ENCODE measurements at regions not wholly inside any gene's neighbourhood (a gene's known extent, or its start where the extent isn't known, plus 50 kb on each side); places are given as distances from the start of the nearest gene placed in this dataset.

DNA sequence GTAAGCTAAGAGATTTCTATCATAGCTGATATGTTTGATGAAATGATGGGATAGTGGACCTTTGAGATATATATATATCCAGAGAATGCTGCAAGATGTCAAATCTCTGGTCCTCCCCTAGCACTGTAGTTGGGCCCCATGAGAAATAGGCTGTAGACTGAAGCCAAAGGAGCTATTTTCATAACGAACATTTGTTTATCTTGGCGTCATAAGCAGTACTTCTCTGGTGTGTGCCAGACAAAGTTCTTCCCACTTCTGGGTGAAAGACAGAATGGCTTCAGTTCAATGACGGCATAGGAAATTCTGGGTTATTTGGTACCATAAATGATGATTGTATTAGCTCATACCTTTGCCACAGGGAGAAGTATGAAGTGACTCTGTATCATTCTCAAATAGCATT is 534.3 kb downstream of the SOX5 start:
- H3K4me3 Mint-ChIP-seq = no peak overlapping the region
- H3K9me3 Mint-ChIP-seq (ENCODE audit: insufficient read depth) = no peaks in the 10 kb centered on the region
- H3K4me3 ChIP-seq (ENCODE audit: control extremely low read depth in 1 of 5, extremely low read depth in 1 of 5, insufficient read depth in 1 of 5, low read depth in 2 of 5, low read length in 4 of 5) = no peak overlapping the region
- no peak overlapping the region for H2AFZ ChIP-seq (ENCODE audit: insufficient read depth, low read depth, low read length, poor library complexity, severe bottlenecking)
- ATAC-seq (ENCODE audit: low read depth) (no peak), DNase-seq (no peak)
- no peaks in the 10 kb centered on the region for H3K36me3 ChIP-seq (replicated peaks in 1 of 2; ENCODE audit: control extremely low read depth in 1 of 2, control insufficient read depth in 1 of 2, extremely low read depth in 1 of 2, insufficient read depth in 2 of 2, low read length in 1 of 2)
- H4K20me1 ChIP-seq (ENCODE audit: control insufficient read depth, insufficient read depth, low read length, poor library complexity, severe bottlenecking) = no peaks in the 10 kb centered on the region
- H3K27ac Mint-ChIP-seq = no peak overlapping the region
- POLR2A ChIA-PET = no interaction called here
- no peaks in the 10 kb centered on the region for H3K27me3 Mint-ChIP-seq
- no peak for TF ChIP-seq EZH2 (IDR thresholded peaks at IDR 0.05; ENCODE audit: borderline replicate concordance, insufficient read depth, low read depth, low read length, poor library complexity, severe bottlenecking)
- TF ChIP-seq, protein P1, sequence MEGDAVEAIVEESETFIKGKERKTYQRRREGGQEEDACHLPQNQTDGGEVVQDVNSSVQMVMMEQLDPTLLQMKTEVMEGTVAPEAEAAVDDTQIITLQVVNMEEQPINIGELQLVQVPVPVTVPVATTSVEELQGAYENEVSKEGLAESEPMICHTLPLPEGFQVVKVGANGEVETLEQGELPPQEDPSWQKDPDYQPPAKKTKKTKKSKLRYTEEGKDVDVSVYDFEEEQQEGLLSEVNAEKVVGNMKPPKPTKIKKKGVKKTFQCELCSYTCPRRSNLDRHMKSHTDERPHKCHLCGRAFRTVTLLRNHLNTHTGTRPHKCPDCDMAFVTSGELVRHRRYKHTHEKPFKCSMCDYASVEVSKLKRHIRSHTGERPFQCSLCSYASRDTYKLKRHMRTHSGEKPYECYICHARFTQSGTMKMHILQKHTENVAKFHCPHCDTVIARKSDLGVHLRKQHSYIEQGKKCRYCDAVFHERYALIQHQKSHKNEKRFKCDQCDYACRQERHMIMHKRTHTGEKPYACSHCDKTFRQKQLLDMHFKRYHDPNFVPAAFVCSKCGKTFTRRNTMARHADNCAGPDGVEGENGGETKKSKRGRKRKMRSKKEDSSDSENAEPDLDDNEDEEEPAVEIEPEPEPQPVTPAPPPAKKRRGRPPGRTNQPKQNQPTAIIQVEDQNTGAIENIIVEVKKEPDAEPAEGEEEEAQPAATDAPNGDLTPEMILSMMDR (IDR thresholded peaks at IDR 0.05) = no peak
- intact Hi-C loops (cut with micrococcal nuclease) = no loop called here
- CTCF ChIA-PET = no interaction called here
- WGBS (ENCODE audit: insufficient coverage) = 95% methylated on average over 3 of the region's 3 CpGs
- H3K27ac ChIP-seq (ENCODE audit: low read length in 2 of 2) = no peak overlapping the region
- H3K27me3 ChIP-seq (replicated peaks in 1 of 4; ENCODE audit: control extremely low read depth in 1 of 4, control insufficient read depth in 3 of 4, insufficient read depth in 4 of 4, low read length in 3 of 4) = no peaks in the 10 kb centered on the region
- no peaks in the 10 kb centered on the region for H3K9me3 ChIP-seq (ENCODE audit: control extremely low read depth in 1 of 3, control insufficient read depth in 2 of 3, insufficient read depth in 1 of 3, low read length in 2 of 3)
- H3K4me2 ChIP-seq (replicated peaks; ENCODE audit: low read depth, low read length, poor library complexity, severe bottlenecking) = no peak overlapping the region
- H3K79me2 ChIP-seq (ENCODE audit: control insufficient read depth, insufficient read depth, low read length) = no peaks in the 10 kb centered on the region
- no peaks in the 10 kb centered on the region for H3K4me1 Mint-ChIP-seq
- no peaks in the 10 kb centered on the region for H3K4me1 ChIP-seq (ENCODE audit: control insufficient read depth in 2 of 2, insufficient read depth in 2 of 2, low read length in 2 of 2)
- no peak overlapping the region for H3K9ac ChIP-seq (ENCODE audit: low read length)

DNA sequence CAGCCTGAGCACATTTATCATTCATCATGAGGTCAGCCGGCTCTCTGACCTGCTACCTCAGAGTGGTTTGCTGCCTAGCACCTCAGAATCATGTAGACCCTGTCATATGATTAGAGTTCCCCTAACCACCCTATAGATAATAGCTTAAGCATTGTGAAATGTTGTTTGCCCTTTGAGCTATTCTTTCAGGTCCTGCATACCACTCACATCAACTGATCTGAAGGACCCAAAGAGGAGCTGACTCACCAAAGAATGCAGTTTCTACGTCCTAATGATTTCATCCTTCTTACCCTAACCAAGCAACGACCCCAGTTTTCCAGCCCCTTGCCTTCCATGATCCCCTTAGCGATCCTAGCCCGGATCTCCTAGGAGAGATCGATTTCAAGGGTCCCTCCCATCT is 527.9 kb downstream of the SOX5 start:
- Histone ChIP-seq H3K4me2 (replicated peaks; ENCODE audit: low read depth, low read length, poor library complexity, severe bottlenecking) (no peak overlapping the region), H3K4me1 (ENCODE audit: control insufficient read depth in 2 of 2, insufficient read depth in 2 of 2, low read length in 2 of 2) (no peaks in the 10 kb centered on the region), H4K20me1 (ENCODE audit: control insufficient read depth, insufficient read depth, low read length, poor library complexity, severe bottlenecking) (no peaks in the 10 kb centered on the region), H2AFZ (ENCODE audit: insufficient read depth, low read depth, low read length, poor library complexity, severe bottlenecking) (no peak overlapping the region), H3K9ac (ENCODE audit: low read length) (no peak overlapping the region), H3K36me3 (replicated peaks in 1 of 2; ENCODE audit: control extremely low read depth in 1 of 2, control insufficient read depth in 1 of 2, extremely low read depth in 1 of 2, insufficient read depth in 2 of 2, low read length in 1 of 2) (no peaks in the 10 kb centered on the region), H3K9me3 (ENCODE audit: control extremely low read depth in 1 of 3, control insufficient read depth in 2 of 3, insufficient read depth in 1 of 3, low read length in 2 of 3) (no peaks in the 10 kb centered on the region), H3K27me3 (replicated peaks in 1 of 4; ENCODE audit: control extremely low read depth in 1 of 4, control insufficient read depth in 3 of 4, insufficient read depth in 4 of 4, low read length in 3 of 4) (peaks cover 0 to 3% (median 0%) of the 10 kb centered on the region in 4 experiments), H3K79me2 (ENCODE audit: control insufficient read depth, insufficient read depth, low read length) (no peaks in the 10 kb centered on the region), H3K27ac (ENCODE audit: low read length in 2 of 2) (no peak overlapping the region), H3K4me3 (ENCODE audit: control extremely low read depth in 1 of 5, extremely low read depth in 1 of 5, insufficient read depth in 1 of 5, low read depth in 2 of 5, low read length in 4 of 5) (no peak overlapping the region)
- Mint-ChIP-seq H3K4me1 (no peaks in the 10 kb centered on the region), H3K27ac (no peak overlapping the region), H3K27me3 (peaks cover 6% of the 10 kb centered on the region), H3K4me3 (no peak overlapping the region), H3K9me3 (ENCODE audit: insufficient read depth) (no peaks in the 10 kb centered on the region)
- ATAC-seq (ENCODE audit: low read depth) = no peak
- no peak for DNase-seq
- TF ChIP-seq, protein P1 (IDR thresholded peaks at IDR 0.05) = no peak
- TF ChIP-seq EZH2 (IDR thresholded peaks at IDR 0.05; ENCODE audit: borderline replicate concordance, insufficient read depth, low read depth, low read length, poor library complexity, severe bottlenecking) = no peak
- ChIA-PET CTCF (no interaction called here), POLR2A (no interaction called here)
- 64% methylated on average over 5 of the region's 6 CpGs for WGBS (ENCODE audit: insufficient coverage)
- intact Hi-C loops (cut with micrococcal nuclease) = no loop called here

Data from B cell (primary cell).